ENCODE measurements at regions not wholly inside any gene's neighbourhood (a gene's known extent, or its start where the extent isn't known, plus 50 kb on each side); places are given as distances from the start of the nearest gene placed in this dataset.
"Not testable (repeated sequence)": the region's sequence is repeated elsewhere in the genome, so short reads cannot be mapped to it uniquely, and the experiment has no call there.

DNA sequence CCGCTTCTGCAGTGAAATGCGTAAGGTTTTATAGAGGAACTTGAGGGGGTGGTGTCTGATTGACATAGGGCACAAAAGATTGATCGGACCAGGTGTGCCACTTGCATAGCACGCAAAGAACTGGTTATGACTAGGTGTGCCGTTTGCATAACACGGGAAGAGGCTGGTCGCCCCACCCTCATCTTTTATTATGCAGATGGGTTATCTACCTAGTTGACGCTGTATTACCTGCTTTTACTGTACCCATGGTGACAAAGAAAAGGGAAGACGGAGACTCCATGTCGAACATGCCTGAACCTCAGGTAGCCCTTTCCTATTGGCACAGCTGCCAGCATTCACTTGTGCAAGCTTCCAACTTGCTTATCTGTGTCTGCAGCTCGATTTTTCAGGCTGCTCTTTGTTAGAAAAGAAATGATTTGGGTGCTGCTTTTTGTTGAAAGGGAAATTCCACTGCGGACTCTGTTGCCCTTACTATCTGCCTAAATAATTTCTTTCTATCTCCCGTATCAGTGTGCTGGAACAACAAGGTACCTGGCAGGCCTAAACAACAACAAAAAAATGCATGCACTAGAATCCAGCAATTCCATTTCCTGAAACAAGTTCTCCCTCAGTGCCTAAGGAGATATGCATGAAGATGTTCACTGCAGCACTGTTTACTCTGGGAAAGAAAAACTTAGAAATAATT is 194.4 kb upstream of the KAZN start:
- Mint-ChIP-seq H3K4me3 (ENCODE audit: low read depth) (no peak overlapping the region), H3K27ac (no peak overlapping the region), H3K27me3 (peaks cover 23% of the 10 kb centered on the region), H3K4me1 (ENCODE audit: low read depth) (no peaks in the 10 kb centered on the region), H3K36me3 (ENCODE audit: insufficient read depth) (no peaks in the 10 kb centered on the region), H3K9me3 (ENCODE audit: low read depth) (peaks cover 5% of the 10 kb centered on the region)
- TF ChIP-seq CTCF (IDR thresholded peaks at IDR 0.05; ENCODE audit: unreplicated experiment): no peak
- DNase-seq (ENCODE audit: low spot score, unreplicated experiment): no peak

DNA sequence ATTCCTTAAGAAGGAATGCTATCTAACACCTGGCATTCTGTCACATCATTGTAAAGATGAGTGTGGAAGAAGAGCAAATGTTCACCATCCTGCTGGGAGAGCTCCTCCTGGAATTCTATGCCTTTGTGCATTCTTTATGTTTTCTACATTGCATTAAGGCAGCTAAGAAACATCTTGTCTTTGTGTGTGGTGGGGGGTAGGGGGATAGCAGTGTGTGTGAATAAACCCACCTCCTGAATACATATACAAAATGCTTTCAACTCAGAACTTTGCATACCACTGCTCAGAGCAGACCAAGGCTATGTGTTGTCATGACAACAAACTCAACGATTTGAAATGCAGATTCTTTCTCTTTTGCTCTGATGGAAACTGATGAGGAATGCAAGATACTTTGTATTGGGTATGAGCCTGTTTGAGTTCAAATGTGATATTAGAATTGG is 193.6 kb upstream of the KAZN start:
- Mint-ChIP-seq H3K4me3 (ENCODE audit: low read depth) (no peak overlapping the region), H3K27me3 (peaks cover 18% of the 10 kb centered on the region), H3K27ac (no peak overlapping the region), H3K9me3 (ENCODE audit: low read depth) (peaks cover 5% of the 10 kb centered on the region), H3K4me1 (ENCODE audit: low read depth) (no peaks in the 10 kb centered on the region), H3K36me3 (ENCODE audit: insufficient read depth) (no peaks in the 10 kb centered on the region)
- DNase-seq (ENCODE audit: low spot score, unreplicated experiment): no peak
- no peak for TF ChIP-seq CTCF (IDR thresholded peaks at IDR 0.05; ENCODE audit: unreplicated experiment)

DNA sequence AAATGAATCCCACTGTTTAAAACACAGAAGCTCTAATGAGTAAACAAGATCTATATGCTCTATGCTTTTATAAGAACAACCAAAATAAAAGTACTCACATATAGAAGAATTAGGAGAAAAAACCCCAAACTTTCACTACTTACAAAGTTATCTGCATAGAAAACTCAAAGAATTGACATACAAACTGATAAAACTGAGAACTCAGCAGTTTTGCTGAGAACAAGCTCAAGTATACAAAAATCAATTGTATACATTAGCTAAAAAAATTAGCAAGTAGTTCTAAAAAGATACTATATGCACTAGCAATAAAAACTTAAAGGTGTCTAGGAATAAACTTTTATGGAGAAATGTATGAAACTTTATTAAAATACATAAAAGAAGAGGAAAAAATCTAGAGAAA is 186.2 kb upstream of the KAZN start:
- no peak overlapping the region for H3K4me3 Mint-ChIP-seq (ENCODE audit: low read depth)
- no peaks in the 10 kb centered on the region for H3K9me3 Mint-ChIP-seq (ENCODE audit: low read depth)
- no peaks in the 10 kb centered on the region for H3K4me1 Mint-ChIP-seq (ENCODE audit: low read depth)
- H3K36me3 Mint-ChIP-seq (ENCODE audit: insufficient read depth): no peaks in the 10 kb centered on the region
- H3K27me3 Mint-ChIP-seq: peaks cover 15% of the 10 kb centered on the region
- no peak for TF ChIP-seq CTCF (IDR thresholded peaks at IDR 0.05; ENCODE audit: unreplicated experiment)
- DNase-seq (ENCODE audit: low spot score, unreplicated experiment): no peak
- no peak overlapping the region for H3K27ac Mint-ChIP-seq

GRCh38 chr1:14413819-14414490 is 184.5 kb upstream of the KAZN start:
- no peak overlapping the region for H3K4me3 Mint-ChIP-seq (ENCODE audit: low read depth)
- H3K27ac Mint-ChIP-seq: no peak overlapping the region
- no peaks in the 10 kb centered on the region for H3K4me1 Mint-ChIP-seq (ENCODE audit: low read depth)
- no peaks in the 10 kb centered on the region for H3K36me3 Mint-ChIP-seq (ENCODE audit: insufficient read depth)
- H3K27me3 Mint-ChIP-seq: peaks cover 9% of the 10 kb centered on the region
- no peaks in the 10 kb centered on the region for H3K9me3 Mint-ChIP-seq (ENCODE audit: low read depth)
- no peak for TF ChIP-seq CTCF (IDR thresholded peaks at IDR 0.05; ENCODE audit: unreplicated experiment)
- DNase-seq (ENCODE audit: low spot score, unreplicated experiment): no peak

DNA sequence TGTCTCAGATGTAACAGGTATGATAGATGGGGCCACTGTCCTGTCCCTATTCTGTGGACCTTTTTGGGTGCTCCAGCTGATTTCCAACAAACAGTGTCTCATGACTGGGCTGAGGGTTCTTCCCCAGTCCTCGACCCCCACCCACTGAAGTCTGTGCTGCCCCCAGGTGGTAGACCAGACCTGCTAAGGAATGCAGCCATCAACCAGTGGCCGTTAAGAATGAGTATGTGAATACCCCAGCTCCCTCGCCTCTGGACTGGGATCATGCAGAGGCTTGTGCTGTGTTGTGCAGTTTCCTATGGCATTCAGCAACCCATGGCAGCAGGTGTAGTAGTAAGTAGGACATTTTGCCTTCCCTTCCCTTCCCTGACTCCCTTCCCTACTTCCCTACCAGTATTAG is 183.1 kb upstream of the KAZN start:
- Mint-ChIP-seq H3K4me3 (ENCODE audit: low read depth) (no peak overlapping the region), H3K9me3 (ENCODE audit: low read depth) (no peaks in the 10 kb centered on the region), H3K4me1 (ENCODE audit: low read depth) (no peaks in the 10 kb centered on the region), H3K27me3 (peaks cover 4% of the 10 kb centered on the region), H3K27ac (no peak overlapping the region), H3K36me3 (ENCODE audit: insufficient read depth) (no peaks in the 10 kb centered on the region)
- TF ChIP-seq CTCF (IDR thresholded peaks at IDR 0.05; ENCODE audit: unreplicated experiment): peak; percentile 27
- DNase-seq (ENCODE audit: low spot score, unreplicated experiment): no peak

GRCh38 chr1:14419778-14420218 is 178.7 kb upstream of the KAZN start:
- H3K4me1 Mint-ChIP-seq (ENCODE audit: low read depth); H3K36me3 Mint-ChIP-seq (ENCODE audit: insufficient read depth); H3K9me3 Mint-ChIP-seq (ENCODE audit: low read depth); H3K27me3 Mint-ChIP-seq; H3K4me3 Mint-ChIP-seq (ENCODE audit: low read depth); DNase-seq (ENCODE audit: low spot score, unreplicated experiment); H3K27ac Mint-ChIP-seq: not testable (repeated sequence)
